A549 (cell line): ENCODE measurements at regions not wholly inside any gene's neighbourhood (a gene's known extent, or its start where the extent isn't known, plus 50 kb on each side); places are given as distances from the start of the nearest gene placed in this dataset.

Experiments
- EP300 ChIP-seq, 2 experiments: fragments of >200 bp; sonication (Bioruptor Twin); formaldehyde crosslinking; IDR thresholded peaks; 2 replicates in 1 of 2; 3 replicates in 1 of 2; pipeline ENCODE4 v1.6.1; 2016 to 2017
- FOSB ChIP-seq: fragments of 250-450 bp; sonication (Bioruptor Pico); IDR thresholded peaks from 2 replicates; pipeline ENCODE4 v1.5.0; 2020; ENCODE audit warnings: mild to moderate bottlenecking, moderate library complexity
- HDAC2 ChIP-seq: fragments of 200-600 bp; sonication (generic); IDR thresholded peaks from 2 replicates; pipeline ENCODE4 v1.6.1; 2016
- HMGXB4 ChIP-seq: fragments of 250-450 bp; sonication (Bioruptor Pico); IDR thresholded peaks from 2 replicates; pipeline ENCODE4 v1.5.0; 2021; ENCODE audit warnings: mild to moderate bottlenecking, moderate library complexity, borderline replicate concordance
- MAFK ChIP-seq: fragments of 450-650 bp; IDR thresholded peaks from 2 replicates; pipeline ENCODE4 v1.6.1; 2014; ENCODE audit not compliant: partially characterized antibody
- POLR2A ChIP-seq: IDR thresholded peaks from 2 replicates; pipeline ENCODE4 v1.6.1; 2012; ENCODE audit warnings: mild to moderate bottlenecking, low read length
- RARB ChIP-seq: fragments of 250-450 bp; sonication (Bioruptor Pico); IDR thresholded peaks from 2 replicates; pipeline ENCODE4 v1.8.0; 2021; ENCODE audit warnings: mild to moderate bottlenecking, moderate library complexity
- RCOR1 ChIP-seq: fragments of 150-350 bp; IDR thresholded peaks from 2 replicates; pipeline ENCODE4 v1.6.1; 2014; ENCODE audit warnings: antibody characterized with exemption, low read length, low read depth
- TF ChIP-seq, protein P1 (sequence below): fragments of 200-600 bp; sonication (generic); IDR thresholded peaks from 2 replicates; pipeline ENCODE4 v1.6.1; 2016; ENCODE audit warnings: antibody characterized with exemption, mild to moderate bottlenecking, moderate library complexity
- TF ChIP-seq, protein P2 (sequence below): fragments of >200 bp; sonication (Bioruptor Twin); formaldehyde crosslinking; IDR thresholded peaks from 3 replicates; pipeline ENCODE4 v1.5.1; 2016
- TF ChIP-seq, protein P3 (sequence below): IDR thresholded peaks from 2 replicates; pipeline ENCODE4 v1.6.1; 2012
- TF ChIP-seq, protein P4 (sequence below): IDR thresholded peaks from 2 replicates; pipeline ENCODE4 v1.6.1; 2012
- TF ChIP-seq, protein P5 (sequence below): fragments of 450-650 bp; IDR thresholded peaks from 2 replicates; pipeline ENCODE4 v1.6.1; 2014; ENCODE audit warnings: antibody characterized with exemption

GRCh38 chr10:3339531-3339950, 167.0 kb upstream of the PITRM1 start:
- TF ChIP-seq, protein P1, sequence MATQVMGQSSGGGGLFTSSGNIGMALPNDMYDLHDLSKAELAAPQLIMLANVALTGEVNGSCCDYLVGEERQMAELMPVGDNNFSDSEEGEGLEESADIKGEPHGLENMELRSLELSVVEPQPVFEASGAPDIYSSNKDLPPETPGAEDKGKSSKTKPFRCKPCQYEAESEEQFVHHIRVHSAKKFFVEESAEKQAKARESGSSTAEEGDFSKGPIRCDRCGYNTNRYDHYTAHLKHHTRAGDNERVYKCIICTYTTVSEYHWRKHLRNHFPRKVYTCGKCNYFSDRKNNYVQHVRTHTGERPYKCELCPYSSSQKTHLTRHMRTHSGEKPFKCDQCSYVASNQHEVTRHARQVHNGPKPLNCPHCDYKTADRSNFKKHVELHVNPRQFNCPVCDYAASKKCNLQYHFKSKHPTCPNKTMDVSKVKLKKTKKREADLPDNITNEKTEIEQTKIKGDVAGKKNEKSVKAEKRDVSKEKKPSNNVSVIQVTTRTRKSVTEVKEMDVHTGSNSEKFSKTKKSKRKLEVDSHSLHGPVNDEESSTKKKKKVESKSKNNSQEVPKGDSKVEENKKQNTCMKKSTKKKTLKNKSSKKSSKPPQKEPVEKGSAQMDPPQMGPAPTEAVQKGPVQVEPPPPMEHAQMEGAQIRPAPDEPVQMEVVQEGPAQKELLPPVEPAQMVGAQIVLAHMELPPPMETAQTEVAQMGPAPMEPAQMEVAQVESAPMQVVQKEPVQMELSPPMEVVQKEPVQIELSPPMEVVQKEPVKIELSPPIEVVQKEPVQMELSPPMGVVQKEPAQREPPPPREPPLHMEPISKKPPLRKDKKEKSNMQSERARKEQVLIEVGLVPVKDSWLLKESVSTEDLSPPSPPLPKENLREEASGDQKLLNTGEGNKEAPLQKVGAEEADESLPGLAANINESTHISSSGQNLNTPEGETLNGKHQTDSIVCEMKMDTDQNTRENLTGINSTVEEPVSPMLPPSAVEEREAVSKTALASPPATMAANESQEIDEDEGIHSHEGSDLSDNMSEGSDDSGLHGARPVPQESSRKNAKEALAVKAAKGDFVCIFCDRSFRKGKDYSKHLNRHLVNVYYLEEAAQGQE, result no peak
- TF ChIP-seq, protein P2, sequence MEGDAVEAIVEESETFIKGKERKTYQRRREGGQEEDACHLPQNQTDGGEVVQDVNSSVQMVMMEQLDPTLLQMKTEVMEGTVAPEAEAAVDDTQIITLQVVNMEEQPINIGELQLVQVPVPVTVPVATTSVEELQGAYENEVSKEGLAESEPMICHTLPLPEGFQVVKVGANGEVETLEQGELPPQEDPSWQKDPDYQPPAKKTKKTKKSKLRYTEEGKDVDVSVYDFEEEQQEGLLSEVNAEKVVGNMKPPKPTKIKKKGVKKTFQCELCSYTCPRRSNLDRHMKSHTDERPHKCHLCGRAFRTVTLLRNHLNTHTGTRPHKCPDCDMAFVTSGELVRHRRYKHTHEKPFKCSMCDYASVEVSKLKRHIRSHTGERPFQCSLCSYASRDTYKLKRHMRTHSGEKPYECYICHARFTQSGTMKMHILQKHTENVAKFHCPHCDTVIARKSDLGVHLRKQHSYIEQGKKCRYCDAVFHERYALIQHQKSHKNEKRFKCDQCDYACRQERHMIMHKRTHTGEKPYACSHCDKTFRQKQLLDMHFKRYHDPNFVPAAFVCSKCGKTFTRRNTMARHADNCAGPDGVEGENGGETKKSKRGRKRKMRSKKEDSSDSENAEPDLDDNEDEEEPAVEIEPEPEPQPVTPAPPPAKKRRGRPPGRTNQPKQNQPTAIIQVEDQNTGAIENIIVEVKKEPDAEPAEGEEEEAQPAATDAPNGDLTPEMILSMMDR, result no peak
- TF ChIP-seq HDAC2 (no peak), RARB (CRISPR knock-in tag) (no peak), RCOR1 (no peak), HMGXB4 (CRISPR knock-in tag) (no peak), EP300 (IDR thresholded peaks at IDR 0.05) (no peak), MAFK (no peak), FOSB (CRISPR knock-in tag) (no peak), POLR2A (no peak)
- TF ChIP-seq, protein P3, sequence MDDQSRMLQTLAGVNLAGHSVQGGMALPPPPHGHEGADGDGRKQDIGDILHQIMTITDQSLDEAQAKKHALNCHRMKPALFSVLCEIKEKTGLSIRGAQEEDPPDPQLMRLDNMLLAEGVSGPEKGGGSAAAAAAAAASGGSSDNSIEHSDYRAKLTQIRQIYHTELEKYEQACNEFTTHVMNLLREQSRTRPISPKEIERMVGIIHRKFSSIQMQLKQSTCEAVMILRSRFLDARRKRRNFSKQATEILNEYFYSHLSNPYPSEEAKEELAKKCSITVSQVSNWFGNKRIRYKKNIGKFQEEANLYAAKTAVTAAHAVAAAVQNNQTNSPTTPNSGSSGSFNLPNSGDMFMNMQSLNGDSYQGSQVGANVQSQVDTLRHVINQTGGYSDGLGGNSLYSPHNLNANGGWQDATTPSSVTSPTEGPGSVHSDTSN, result no peak
- TF ChIP-seq, protein P4, sequence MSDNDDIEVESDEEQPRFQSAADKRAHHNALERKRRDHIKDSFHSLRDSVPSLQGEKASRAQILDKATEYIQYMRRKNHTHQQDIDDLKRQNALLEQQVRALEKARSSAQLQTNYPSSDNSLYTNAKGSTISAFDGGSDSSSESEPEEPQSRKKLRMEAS, result no peak
- TF ChIP-seq, protein P5, sequence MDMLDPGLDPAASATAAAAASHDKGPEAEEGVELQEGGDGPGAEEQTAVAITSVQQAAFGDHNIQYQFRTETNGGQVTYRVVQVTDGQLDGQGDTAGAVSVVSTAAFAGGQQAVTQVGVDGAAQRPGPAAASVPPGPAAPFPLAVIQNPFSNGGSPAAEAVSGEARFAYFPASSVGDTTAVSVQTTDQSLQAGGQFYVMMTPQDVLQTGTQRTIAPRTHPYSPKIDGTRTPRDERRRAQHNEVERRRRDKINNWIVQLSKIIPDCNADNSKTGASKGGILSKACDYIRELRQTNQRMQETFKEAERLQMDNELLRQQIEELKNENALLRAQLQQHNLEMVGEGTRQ, result no peak
